Progenitor cell of endocrine pancreas (in vitro differentiated cells): ENCODE measurements at regions not wholly inside any gene's neighbourhood (a gene's known extent, or its start where the extent isn't known, plus 50 kb on each side); places are given as distances from the start of the nearest gene placed in this dataset.

ENCODE experiments used
- DNase-seq: peaks from one replicate; pipeline ENCODE4 v3.0.0; 2021; ENCODE audit warnings: low spot score; ENCODE audit not compliant: unreplicated experiment
- H3K27ac Mint-ChIP-seq: 2 replicates; pipeline ENCODE4 v1.8.0; 2021; ENCODE audit warnings: mild to moderate bottlenecking, moderate library complexity, mixed read lengths
- H3K27me3 Mint-ChIP-seq: 2 replicates; pipeline ENCODE4 v1.8.0; 2021; ENCODE audit warnings: mixed read lengths
- H3K36me3 Mint-ChIP-seq: 2 replicates; pipeline ENCODE4 v1.8.0; 2022; ENCODE audit warnings: mixed read lengths; ENCODE audit not compliant: insufficient read depth
- H3K4me1 Mint-ChIP-seq: 2 replicates; pipeline ENCODE4 v1.8.0; 2021; ENCODE audit warnings: low read depth, mixed read lengths
- H3K4me3 Mint-ChIP-seq: 2 replicates; pipeline ENCODE4 v1.8.0; 2021; ENCODE audit warnings: low read depth, mild to moderate bottlenecking, moderate library complexity, mixed read lengths
- H3K9me3 Mint-ChIP-seq: 2 replicates; pipeline ENCODE4 v1.8.0; 2021; ENCODE audit warnings: low read depth, mixed read lengths
- TF ChIP-seq, protein P1 (sequence below): fragments of 200-600 bp; sonication (generic); IDR thresholded peaks from one replicate; pipeline ENCODE4 v1.5.0; 2021; ENCODE audit warnings: antibody characterized with exemption, mild to moderate bottlenecking; ENCODE audit not compliant: unreplicated experiment

DNA sequence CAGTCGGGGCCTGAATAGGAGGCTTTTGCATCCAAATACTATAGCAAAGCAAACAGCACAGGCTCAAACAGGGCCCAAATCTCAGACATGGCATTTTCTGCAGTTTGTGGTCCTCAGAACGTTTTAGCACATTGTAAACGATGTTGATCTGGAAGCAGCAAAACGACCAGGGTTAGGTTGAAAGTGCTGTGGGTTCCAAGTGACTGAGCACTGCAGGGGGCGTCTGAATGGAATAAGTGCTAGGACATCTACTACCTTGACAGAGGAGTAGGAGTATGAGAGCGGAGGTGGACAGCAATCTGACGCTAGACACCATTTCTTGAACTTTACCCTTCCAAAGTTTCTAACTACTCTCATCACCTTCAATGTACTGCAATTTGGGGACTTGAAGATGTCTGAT, 214.9 kb downstream of the BARHL2 start:
- no peaks in the 10 kb centered on the region for H3K9me3 Mint-ChIP-seq
- DNase-seq = no peak
- H3K4me1 Mint-ChIP-seq = peaks cover 28% of the 10 kb centered on the region
- no peaks in the 10 kb centered on the region for H3K36me3 Mint-ChIP-seq
- TF ChIP-seq, protein P1, sequence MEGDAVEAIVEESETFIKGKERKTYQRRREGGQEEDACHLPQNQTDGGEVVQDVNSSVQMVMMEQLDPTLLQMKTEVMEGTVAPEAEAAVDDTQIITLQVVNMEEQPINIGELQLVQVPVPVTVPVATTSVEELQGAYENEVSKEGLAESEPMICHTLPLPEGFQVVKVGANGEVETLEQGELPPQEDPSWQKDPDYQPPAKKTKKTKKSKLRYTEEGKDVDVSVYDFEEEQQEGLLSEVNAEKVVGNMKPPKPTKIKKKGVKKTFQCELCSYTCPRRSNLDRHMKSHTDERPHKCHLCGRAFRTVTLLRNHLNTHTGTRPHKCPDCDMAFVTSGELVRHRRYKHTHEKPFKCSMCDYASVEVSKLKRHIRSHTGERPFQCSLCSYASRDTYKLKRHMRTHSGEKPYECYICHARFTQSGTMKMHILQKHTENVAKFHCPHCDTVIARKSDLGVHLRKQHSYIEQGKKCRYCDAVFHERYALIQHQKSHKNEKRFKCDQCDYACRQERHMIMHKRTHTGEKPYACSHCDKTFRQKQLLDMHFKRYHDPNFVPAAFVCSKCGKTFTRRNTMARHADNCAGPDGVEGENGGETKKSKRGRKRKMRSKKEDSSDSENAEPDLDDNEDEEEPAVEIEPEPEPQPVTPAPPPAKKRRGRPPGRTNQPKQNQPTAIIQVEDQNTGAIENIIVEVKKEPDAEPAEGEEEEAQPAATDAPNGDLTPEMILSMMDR = no peak
- H3K4me3 Mint-ChIP-seq = no peak overlapping the region
- H3K27me3 Mint-ChIP-seq = no peaks in the 10 kb centered on the region
- H3K27ac Mint-ChIP-seq = no peak overlapping the region

DNA sequence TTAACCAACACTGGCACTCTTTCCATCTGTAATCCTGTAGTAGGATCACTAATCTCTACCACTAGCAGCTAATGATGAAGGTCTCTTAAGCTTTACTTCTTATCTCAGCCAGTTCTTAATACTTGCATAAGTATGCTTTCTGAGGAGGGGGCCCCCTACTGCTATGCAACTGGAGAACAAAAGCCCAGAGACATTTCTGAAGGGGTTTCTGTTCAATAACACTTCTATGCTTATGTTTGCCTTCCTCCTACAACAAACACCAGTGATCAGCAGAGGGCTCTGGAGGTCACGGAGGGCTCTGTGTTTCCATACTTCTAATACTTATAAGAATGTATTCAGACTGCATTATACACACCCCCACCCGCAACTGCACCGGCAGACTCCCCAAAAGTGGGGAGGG, 215.8 kb downstream of the BARHL2 start:
- Mint-ChIP-seq H3K4me1 (peaks cover 28% of the 10 kb centered on the region), H3K36me3 (no peaks in the 10 kb centered on the region), H3K4me3 (peak overlapping the region; percentile 1), H3K27ac (peak overlapping the region; percentile 47), H3K27me3 (no peaks in the 10 kb centered on the region), H3K9me3 (no peaks in the 10 kb centered on the region)
- no peak for DNase-seq
- TF ChIP-seq, protein P1 = no peak

DNA sequence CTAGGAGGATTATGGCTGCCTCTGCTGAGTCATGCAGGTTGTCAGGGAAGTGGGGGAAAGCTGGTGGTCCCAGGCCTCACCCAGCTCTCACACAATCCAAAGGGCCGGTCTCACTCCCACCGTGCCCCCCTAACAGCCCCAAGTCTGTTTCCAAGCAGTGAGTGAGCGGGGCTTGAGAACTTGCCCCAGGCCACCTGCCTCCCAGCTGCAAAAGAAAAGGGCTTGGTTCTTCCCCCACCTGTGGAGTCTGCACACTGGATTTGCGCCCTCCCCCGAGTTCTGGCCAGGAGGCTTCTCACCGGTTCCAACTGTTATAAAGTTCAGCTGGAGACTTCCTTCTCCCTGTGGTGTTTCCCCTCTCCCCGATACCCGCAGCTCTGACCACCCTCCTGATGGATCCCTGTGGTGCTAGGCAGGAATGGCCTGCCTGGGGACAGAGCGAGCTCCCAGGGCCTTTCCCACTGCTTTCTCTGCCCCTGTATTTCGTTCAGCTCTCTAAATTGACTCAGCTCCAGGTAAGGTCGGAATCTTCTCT, 222.3 kb downstream of the BARHL2 start:
- peaks cover 2% of the 10 kb centered on the region for H3K4me1 Mint-ChIP-seq
- no peak for DNase-seq
- TF ChIP-seq, protein P1 = no peak
- no peak overlapping the region for H3K27ac Mint-ChIP-seq
- H3K9me3 Mint-ChIP-seq = no peaks in the 10 kb centered on the region
- H3K36me3 Mint-ChIP-seq = no peaks in the 10 kb centered on the region
- H3K4me3 Mint-ChIP-seq = no peak overlapping the region
- H3K27me3 Mint-ChIP-seq = peaks cover 6% of the 10 kb centered on the region

DNA sequence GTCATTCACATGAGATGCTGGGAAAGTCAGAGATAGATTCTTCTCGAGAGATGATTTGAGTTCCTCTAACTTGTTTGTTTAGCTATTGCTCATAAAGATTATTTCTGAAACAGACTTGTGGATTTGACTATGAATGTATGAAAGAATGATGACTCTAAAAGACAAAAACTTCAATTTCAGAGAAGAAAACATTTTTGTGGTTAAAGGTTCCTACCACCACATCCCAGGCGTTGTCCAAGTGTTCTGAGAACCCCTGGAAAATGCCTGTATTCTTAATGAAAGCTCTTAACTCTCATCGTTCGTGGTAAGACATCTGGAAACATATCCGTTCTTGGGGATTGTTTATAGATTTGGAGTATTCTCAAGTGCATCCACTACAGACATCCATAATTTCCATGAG, 228.7 kb downstream of the BARHL2 start:
- H3K27me3 Mint-ChIP-seq = no peaks in the 10 kb centered on the region
- DNase-seq = no peak
- no peaks in the 10 kb centered on the region for H3K36me3 Mint-ChIP-seq
- H3K9me3 Mint-ChIP-seq = no peaks in the 10 kb centered on the region
- H3K4me1 Mint-ChIP-seq = no peaks in the 10 kb centered on the region
- no peak overlapping the region for H3K4me3 Mint-ChIP-seq
- H3K27ac Mint-ChIP-seq = no peak overlapping the region
- TF ChIP-seq, protein P1 = no peak

DNA sequence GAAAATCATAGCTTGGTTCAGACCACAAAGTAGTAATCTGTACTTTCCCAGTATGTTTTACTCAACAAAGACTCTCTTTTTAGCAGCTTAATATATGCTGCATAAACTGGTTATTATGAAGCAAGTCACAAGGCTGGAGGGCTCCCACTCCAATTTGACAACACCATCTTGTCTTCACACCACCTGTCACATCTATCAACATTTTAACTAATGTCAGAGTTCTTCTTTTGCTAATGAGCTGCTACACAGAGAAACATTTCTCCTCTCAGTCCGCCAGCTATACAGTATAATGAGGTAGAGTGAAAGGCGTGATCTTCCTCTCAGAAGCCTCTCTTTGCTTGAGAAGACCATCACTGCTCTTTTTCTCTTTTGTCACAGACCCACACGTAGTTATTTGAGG, 230.1 kb downstream of the BARHL2 start:
- no peak overlapping the region for H3K27ac Mint-ChIP-seq

More for the DNA sequence above, 230.1 kb downstream of the BARHL2 start:
- TF ChIP-seq, protein P1 = no peak
- Mint-ChIP-seq H3K27me3 (no peaks in the 10 kb centered on the region), H3K9me3 (no peaks in the 10 kb centered on the region), H3K4me1 (no peaks in the 10 kb centered on the region), H3K36me3 (no peaks in the 10 kb centered on the region), H3K4me3 (no peak overlapping the region)
- no peak for DNase-seq
